ENCODE measurements at regions not wholly inside any gene's neighbourhood (a gene's known extent, or its start where the extent isn't known, plus 50 kb on each side); places are given as distances from the start of the nearest gene placed in this dataset.

DNA sequence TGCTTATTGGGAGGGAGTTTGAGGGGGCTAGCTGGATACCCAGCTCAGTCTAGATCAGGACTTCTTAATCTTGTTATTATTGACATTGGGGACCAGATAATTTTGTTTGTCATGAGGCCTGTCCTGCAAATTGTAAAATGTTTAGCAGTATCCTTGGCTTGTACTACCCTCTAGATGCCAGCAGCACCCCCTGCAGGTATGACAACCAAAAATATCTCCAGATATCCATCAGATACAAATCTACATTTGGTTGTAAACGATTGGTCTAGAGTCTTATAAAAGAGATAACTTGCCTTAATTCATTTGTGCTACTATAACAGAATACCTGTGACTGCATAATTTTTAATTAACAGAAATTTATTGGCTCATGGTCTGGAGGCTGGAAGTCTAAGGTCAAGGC lies 1232.2 kb downstream of the XPNPEP1 start:
- no peak for DNase-seq (ENCODE audit: low read depth in 3 of 3)

GRCh38 chr10:108690530-108690929 lies 1232.8 kb downstream of the XPNPEP1 start:
- DNase-seq (ENCODE audit: low read depth in 3 of 3), result no peak

DNA sequence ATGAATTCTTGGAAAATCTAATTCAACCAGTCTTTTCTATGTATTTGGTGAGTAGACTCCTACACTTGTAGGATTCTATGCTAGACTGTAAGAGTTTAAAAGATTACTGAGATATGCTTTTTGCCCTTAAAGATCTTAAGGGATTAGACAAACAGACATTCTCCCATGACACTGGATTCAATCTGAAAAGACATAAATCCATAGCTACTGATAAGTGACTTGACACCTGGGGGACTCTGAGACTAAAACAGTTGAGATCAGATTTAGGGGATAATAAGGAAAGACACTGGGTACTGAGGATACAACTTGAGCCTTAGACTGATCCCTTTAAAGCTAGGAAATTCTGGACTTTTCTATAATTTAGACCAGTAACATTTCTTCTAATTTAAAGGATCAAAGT lies 1233.4 kb downstream of the XPNPEP1 start:
- DNase-seq (ENCODE audit: low read depth in 3 of 3), result no peak

DNA sequence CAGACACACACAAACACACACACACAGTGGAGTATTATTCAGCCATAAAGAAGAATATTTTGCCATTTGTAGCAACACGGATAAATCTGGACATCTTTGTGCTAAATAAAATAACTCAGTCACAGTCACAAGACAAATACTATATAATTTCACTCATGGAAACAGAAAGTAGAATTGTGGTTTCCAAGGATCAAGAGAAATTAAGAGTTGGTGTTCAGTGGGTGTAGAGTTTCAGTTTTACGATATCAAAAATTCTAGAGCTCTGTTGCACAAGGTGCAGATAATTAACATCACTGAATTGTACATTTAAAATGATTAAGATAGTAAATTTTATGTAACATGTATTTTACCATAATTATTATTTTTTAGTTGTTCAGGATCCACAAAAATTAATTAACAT lies 1235.0 kb downstream of the XPNPEP1 start:
- DNase-seq (ENCODE audit: low read depth in 3 of 3), result no peak

DNA sequence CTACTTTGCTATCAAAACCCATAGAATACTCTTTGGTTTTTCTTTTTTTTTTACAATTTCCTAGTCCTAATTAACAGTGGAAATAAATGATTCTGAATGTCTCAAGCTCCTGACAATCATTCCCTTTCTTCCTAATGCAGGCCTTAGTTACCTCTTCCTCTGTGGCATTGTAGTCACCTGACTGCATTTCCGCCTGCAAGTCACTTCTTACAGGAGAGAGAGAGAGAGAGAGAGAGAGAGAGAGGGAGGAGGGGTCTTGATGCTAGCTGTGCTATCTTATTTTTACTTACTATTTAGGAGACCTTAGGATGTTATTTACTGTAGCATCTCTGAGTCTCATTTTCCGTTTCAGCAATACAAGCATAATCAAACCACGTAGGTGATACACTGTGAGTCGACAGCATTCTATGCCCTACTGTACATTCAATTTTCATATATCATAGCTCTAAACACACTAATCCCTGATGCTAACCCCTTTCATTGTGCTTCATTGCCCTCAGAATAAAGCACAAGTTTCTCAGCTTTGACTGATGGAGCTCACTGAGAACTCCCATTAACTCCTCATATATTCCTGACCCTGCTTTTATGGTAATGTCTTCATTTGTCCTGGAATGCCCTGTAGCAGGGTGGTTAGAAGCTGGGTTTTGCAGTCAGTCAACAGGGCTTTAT lies 1237.3 kb downstream of the XPNPEP1 start:
- DNase-seq (ENCODE audit: low read depth in 3 of 3), result no peak

GRCh38 chr10:108684431-108684830 lies 1238.9 kb downstream of the XPNPEP1 start:
- DNase-seq (ENCODE audit: low read depth in 3 of 3), result no peak

DNA sequence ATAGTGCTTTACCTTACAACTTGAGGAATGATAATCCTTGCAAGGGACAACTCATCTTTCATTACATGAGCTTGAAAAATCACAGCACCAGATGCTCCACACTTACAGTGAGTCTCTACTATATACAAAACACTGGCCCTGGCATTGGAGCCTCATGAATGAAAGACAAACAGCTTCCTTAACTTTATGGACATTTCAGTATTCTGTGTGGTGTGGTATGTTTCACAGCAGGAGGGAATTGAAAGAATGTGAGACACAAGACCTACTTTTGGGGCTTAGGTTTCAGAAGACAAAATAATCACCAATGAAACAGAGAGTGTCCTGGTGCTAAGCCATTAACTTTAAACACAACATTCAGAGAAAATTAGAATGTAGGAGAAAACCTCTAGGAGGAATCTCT lies 1249.6 kb downstream of the XPNPEP1 start:
- DNase-seq (ENCODE audit: low read depth in 3 of 3), result no peak

- DNase-seq (ENCODE audit: low read depth in 3 of 3), result no peak
Measured at GRCh38 chr10:108663587-108663986, 1259.7 kb downstream of the XPNPEP1 start.

GRCh38 chr10:108662975-108663374 lies 1260.3 kb downstream of the XPNPEP1 start:
- DNase-seq (ENCODE audit: low read depth in 3 of 3), result no peak

DNA sequence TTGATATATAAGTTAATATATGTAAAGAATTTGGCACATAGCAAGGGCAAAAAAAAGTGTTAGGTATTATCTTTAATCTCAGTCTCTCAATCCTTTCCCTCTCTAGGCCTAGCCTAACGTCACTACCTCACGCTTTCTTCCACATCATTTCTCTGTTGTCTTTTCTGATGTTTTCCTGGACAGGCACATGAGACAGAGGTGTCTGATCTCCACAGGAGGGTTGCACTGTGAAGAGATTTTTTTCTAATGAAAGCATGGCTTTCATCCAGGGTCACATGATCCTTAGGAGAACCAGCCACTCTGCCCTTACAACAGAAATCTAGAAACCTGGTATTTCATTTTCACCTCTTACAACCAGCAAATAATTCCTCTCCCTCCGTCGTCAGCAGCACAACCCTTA lies 1268.3 kb downstream of the XPNPEP1 start:
- DNase-seq (ENCODE audit: low read depth in 3 of 3), result no peak

DNA sequence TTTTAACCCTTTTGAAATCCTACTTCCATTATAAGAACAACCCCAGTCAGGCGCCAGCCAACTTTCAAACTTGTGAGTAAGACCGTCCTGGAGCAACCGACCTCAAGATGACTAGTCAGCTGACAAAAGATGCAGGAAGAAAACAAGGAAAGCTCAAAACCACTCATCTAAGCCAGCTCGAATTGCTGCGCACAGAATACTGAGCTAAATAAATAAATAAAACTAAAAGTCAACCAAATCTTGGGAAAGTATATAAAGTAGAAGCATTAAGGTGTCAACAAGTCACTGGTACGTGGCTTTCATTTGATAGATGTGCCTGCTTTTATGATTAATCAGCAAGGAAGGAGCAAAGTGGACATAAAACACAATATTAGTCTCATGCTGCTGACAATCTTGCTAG lies 1269.8 kb downstream of the XPNPEP1 start:
- no peak for DNase-seq (ENCODE audit: low read depth in 3 of 3)

DNA sequence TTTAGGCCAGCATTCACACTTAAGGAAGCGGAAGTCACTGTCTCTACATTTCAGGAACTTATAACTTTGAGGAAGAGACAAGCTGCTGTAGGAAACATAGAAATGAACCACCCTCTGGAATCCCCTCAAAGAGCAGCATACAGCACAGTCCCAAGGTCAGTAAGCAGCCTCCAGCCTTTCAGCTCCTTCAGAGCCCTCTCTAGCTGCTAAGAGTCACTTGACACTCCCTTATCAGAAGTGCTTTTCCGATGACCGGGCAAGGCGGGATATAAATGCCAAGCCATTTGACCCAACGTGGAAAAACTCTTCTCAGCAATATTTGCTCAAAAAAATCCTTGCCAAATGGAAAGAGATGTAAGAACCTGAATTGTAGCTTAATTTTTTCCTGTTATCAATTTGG lies 1284.3 kb downstream of the XPNPEP1 start:
- DNase-seq (ENCODE audit: low read depth in 3 of 3), result no peak

GRCh38 chr10:108638225-108638624 lies 1285.1 kb downstream of the XPNPEP1 start:
- DNase-seq (ENCODE audit: low read depth in 3 of 3), result no peak

GRCh38 chr10:108633046-108633445 lies 1290.3 kb downstream of the XPNPEP1 start:
- no peak for DNase-seq (ENCODE audit: low read depth in 3 of 3)

GRCh38 chr10:108632144-108632543 lies 1291.2 kb downstream of the XPNPEP1 start:
- no peak for DNase-seq (ENCODE audit: low read depth in 3 of 3)

- no peak for DNase-seq (ENCODE audit: low read depth in 3 of 3)
Measured at GRCh38 chr10:108631332-108631731, 1292.0 kb downstream of the XPNPEP1 start.

GRCh38 chr10:108629834-108630233 lies 1293.5 kb downstream of the XPNPEP1 start:
- no peak for DNase-seq (ENCODE audit: low read depth in 3 of 3)

DNA sequence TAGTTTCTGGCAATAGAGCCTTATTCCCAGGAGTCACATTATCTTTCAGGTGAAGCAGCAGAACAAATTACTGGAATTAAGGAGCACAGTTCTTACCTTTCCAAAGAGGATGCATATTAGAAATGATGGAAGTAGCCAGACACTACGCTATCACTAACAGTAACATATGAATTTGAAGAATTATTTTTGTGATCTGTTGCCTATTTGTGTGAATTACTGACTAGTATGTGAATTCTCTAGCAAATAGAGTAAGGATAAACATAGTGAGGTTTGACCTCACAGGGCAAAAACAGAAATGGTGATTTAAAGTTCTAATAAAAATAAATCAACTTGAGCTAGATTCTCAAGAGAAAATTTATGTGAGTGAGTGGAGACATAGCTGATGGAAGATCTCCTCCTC lies 1299.3 kb downstream of the XPNPEP1 start:
- no peak for DNase-seq (ENCODE audit: low read depth in 3 of 3)

DNA sequence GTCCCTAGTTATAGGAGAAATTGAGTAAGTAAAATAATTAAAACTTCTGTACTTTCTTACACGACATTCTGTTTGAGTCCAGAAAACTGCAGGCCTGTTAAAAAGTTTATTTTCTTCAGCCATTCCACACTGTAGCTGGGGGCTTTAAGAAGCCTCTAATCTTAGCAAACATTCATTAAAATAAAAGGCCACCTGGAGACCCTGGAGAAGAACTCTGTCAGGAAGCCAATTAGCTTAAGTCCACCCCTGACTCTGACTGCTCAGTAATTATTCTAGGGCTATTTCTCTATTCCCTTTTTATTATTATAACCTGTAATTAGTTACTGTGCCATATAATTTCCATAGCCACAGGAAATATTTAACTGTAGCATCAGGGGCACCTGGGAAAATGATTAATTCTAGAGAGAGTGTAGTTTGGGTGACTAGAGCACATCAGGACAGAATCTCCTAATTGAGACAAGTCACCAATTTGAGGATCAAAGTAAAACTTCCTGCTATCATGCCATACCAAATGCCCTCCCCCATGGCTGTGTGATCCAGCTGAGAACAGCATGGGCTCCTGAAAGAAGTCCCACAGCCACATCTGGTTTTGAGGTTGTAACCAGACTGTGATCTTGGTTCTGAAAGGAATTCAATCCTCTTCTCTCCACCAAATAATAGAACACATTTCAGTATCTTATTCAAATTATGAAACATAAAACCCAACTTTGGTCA lies 1302.3 kb downstream of the XPNPEP1 start:
- no peak for DNase-seq (ENCODE audit: low read depth in 3 of 3)

- DNase-seq (ENCODE audit: low read depth in 3 of 3), result no peak
Measured at GRCh38 chr10:108616559-108617285, 1306.6 kb downstream of the XPNPEP1 start.

GRCh38 chr10:108615576-108616320 lies 1307.6 kb downstream of the XPNPEP1 start:
- DNase-seq (ENCODE audit: low read depth in 3 of 3), result no peak

GRCh38 chr10:108612485-108612884 lies 1310.8 kb downstream of the XPNPEP1 start:
- DNase-seq (ENCODE audit: low read depth in 3 of 3), result no peak
